ENCODE measurements at regions not wholly inside any gene's neighbourhood (a gene's known extent, or its start where the extent isn't known, plus 50 kb on each side); places are given as distances from the start of the nearest gene placed in this dataset.

GRCh38 chr11:112728716-112729115, 232.5 kb upstream of the NCAM1 start:
- TF ChIP-seq CTCF (IDR thresholded peaks at IDR 0.05) (no peak), POLR2AphosphoS5 (IDR thresholded peaks at IDR 0.05) (no peak), POLR2A (IDR thresholded peaks at IDR 0.05) (no peak)

Measured in transverse colon (tissue), 4 donors.